Karpas-422 (cell line): ENCODE measurements at regions not wholly inside any gene's neighbourhood (a gene's known extent, or its start where the extent isn't known, plus 50 kb on each side); places are given as distances from the start of the nearest gene placed in this dataset.

Experiments used
- DNase-seq: peaks from one replicate; pipeline ENCODE4 v3.0.0-alpha.2; 2015
- H2AFZ ChIP-seq: fragments of 200-600 bp; sonication (generic); 2 replicates; pipeline ENCODE4 v1.6.1; 2014; ENCODE audit warnings: antibody characterized with exemption, low read length, mixed read lengths
- H3K27ac ChIP-seq: fragments of 200-600 bp; sonication (generic); 2 replicates; pipeline ENCODE4 v1.5.1; 2014; ENCODE audit warnings: mild to moderate bottlenecking, low read length, moderate library complexity
- H3K27me3 ChIP-seq: fragments of 200-600 bp; sonication (generic); 2 replicates; pipeline ENCODE4 v1.6.1; 2014; ENCODE audit warnings: low read length, mixed read lengths
- H3K36me3 ChIP-seq: fragments of 200-600 bp; sonication (generic); 2 replicates; pipeline ENCODE4 v1.6.1; 2014; ENCODE audit warnings: low read length, mixed read lengths; ENCODE audit not compliant: insufficient read depth
- H3K4me1 ChIP-seq: fragments of 200-600 bp; sonication (generic); 2 replicates; pipeline ENCODE4 v1.6.1; 2014; ENCODE audit warnings: mild to moderate bottlenecking, low read length, mixed read lengths
- H3K4me2 ChIP-seq: fragments of 200-600 bp; sonication (generic); 2 replicates; pipeline ENCODE4 v1.6.1; 2014; ENCODE audit warnings: low read length, low read depth, mild to moderate bottlenecking; ENCODE audit not compliant: poor library complexity, severe bottlenecking
- H3K4me3 ChIP-seq: fragments of 200-600 bp; sonication (generic); 2 replicates; pipeline ENCODE4 v1.5.1; 2014; ENCODE audit warnings: mild to moderate bottlenecking, antibody characterized with exemption, low read length, mixed read lengths
- H3K79me2 ChIP-seq: fragments of 200-600 bp; sonication (generic); 2 replicates; pipeline ENCODE4 v1.6.1; 2014; ENCODE audit warnings: mild to moderate bottlenecking, low read length, mixed read lengths
- H3K9ac ChIP-seq: fragments of 200-600 bp; sonication (generic); 2 replicates; pipeline ENCODE4 v1.6.0; 2014; ENCODE audit warnings: low read length
- H3K9me2 ChIP-seq: fragments of 200-600 bp; sonication (generic), shearing (Covaris generic); replicated peaks from 2 replicates; pipeline ENCODE4 v1.6.0; 2014; ENCODE audit warnings: mild to moderate bottlenecking, low read length, moderate library complexity; ENCODE audit not compliant: insufficient read depth
- H3K9me3 ChIP-seq: fragments of 300-700, 200-600 bp; sonication (generic); 2 replicates; pipeline ENCODE4 v1.6.1; 2014; ENCODE audit warnings: low read length, mixed read lengths
- H4K20me1 ChIP-seq: fragments of 200-600 bp; sonication (generic); 2 replicates; pipeline ENCODE4 v1.6.1; 2014; ENCODE audit warnings: mild to moderate bottlenecking, antibody characterized with exemption, low read length, low read depth; ENCODE audit not compliant: insufficient read depth

GRCh38 chr2:236430584-236430983, 139.0 kb upstream of the ACKR3 start:
- DNase-seq, result no peak
- Histone ChIP-seq H3K79me2 (no peaks in the 10 kb centered on the region), H3K4me1 (no peaks in the 10 kb centered on the region), H3K9ac (no peak overlapping the region), H3K9me3 (no peaks in the 10 kb centered on the region), H3K27me3 (no peaks in the 10 kb centered on the region), H3K9me2 (no peaks in the 10 kb centered on the region), H3K36me3 (no peaks in the 10 kb centered on the region), H3K4me3 (no peak overlapping the region), H2AFZ (no peak overlapping the region), H4K20me1 (no peaks in the 10 kb centered on the region), H3K27ac (no peak overlapping the region), H3K4me2 (no peak overlapping the region)

- Histone ChIP-seq H3K4me2 (no peak overlapping the region), H3K4me3 (no peak overlapping the region), H3K9ac (no peak overlapping the region), H3K79me2 (no peaks in the 10 kb centered on the region), H3K27ac (no peak overlapping the region), H3K4me1 (no peaks in the 10 kb centered on the region), H4K20me1 (no peaks in the 10 kb centered on the region), H2AFZ (no peak overlapping the region), H3K9me2 (no peaks in the 10 kb centered on the region), H3K9me3 (no peaks in the 10 kb centered on the region), H3K27me3 (no peaks in the 10 kb centered on the region), H3K36me3 (no peaks in the 10 kb centered on the region)
- no peak for DNase-seq
These were observed 135.0 kb upstream of the ACKR3 start for GRCh38 chr2:236434593-236434992.

- Histone ChIP-seq H3K4me2 (no peak overlapping the region), H3K36me3 (no peaks in the 10 kb centered on the region), H3K4me1 (no peaks in the 10 kb centered on the region), H2AFZ (no peak overlapping the region), H3K27ac (no peak overlapping the region), H3K9ac (no peak overlapping the region), H3K9me2 (no peaks in the 10 kb centered on the region), H3K4me3 (no peak overlapping the region), H4K20me1 (no peaks in the 10 kb centered on the region), H3K27me3 (no peaks in the 10 kb centered on the region), H3K79me2 (no peaks in the 10 kb centered on the region), H3K9me3 (no peaks in the 10 kb centered on the region)
- no peak for DNase-seq
These were observed 129.3 kb upstream of the ACKR3 start for GRCh38 chr2:236440110-236440881.

GRCh38 chr2:236444187-236444586, 125.4 kb upstream of the ACKR3 start:
- Histone ChIP-seq H3K9me2 (no peaks in the 10 kb centered on the region), H3K27ac (no peak overlapping the region), H3K4me2 (no peak overlapping the region), H3K9me3 (no peaks in the 10 kb centered on the region), H3K9ac (no peak overlapping the region), H3K36me3 (no peaks in the 10 kb centered on the region), H3K79me2 (no peaks in the 10 kb centered on the region), H3K4me1 (no peaks in the 10 kb centered on the region), H3K4me3 (no peak overlapping the region), H2AFZ (no peak overlapping the region), H4K20me1 (no peaks in the 10 kb centered on the region), H3K27me3 (no peaks in the 10 kb centered on the region)
- DNase-seq, result no peak

DNA sequence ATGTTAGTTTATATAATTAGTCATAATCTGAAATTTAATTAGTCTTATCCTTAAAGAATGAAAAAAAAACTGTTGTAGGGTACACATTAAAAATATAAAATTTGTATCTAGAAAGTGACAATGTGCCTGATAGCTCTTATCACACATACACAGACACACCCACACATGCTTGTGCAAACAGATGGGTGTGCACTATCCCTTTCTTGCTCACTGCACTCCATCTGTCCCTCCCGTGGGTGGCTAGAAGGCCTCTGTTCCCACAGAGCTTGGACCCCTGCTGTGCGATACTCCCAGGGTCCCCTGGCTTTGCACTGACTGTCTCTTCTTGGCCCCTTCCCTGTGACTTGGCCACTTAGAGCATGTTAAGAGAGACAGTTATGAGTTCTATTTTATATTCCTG, 123.9 kb upstream of the ACKR3 start:
- H3K9ac ChIP-seq, result no peak overlapping the region
- H3K4me1 ChIP-seq, result no peaks in the 10 kb centered on the region
- no peak overlapping the region for H3K4me3 ChIP-seq
- no peak overlapping the region for H3K4me2 ChIP-seq
- no peaks in the 10 kb centered on the region for H4K20me1 ChIP-seq
- no peaks in the 10 kb centered on the region for H3K36me3 ChIP-seq
- H2AFZ ChIP-seq, result no peak overlapping the region
- DNase-seq, result no peak
- no peaks in the 10 kb centered on the region for H3K27me3 ChIP-seq
- no peaks in the 10 kb centered on the region for H3K9me2 ChIP-seq
- H3K27ac ChIP-seq, result no peak overlapping the region
- no peaks in the 10 kb centered on the region for H3K9me3 ChIP-seq
- no peaks in the 10 kb centered on the region for H3K79me2 ChIP-seq

DNA sequence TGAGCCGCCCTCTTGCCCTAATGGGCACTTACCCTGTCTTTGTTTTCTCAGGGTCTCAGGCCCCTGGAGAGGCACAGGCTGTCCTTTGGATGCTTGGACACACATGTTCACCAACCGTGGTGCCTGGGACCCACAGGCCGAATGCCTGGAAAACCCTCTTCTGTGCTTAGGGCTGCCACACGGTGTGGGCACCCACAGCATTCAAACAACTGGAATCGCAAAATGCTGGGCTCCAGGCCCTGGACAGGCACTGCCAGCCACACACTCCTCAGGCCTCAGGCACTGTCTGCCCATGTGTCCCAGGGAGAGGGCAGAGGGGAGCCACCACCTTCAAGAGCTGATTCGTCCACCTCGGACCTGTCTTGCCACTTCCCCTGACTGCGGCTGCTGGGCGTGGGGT, 123.1 kb upstream of the ACKR3 start:
- H3K9me2 ChIP-seq, result no peaks in the 10 kb centered on the region
- H3K9ac ChIP-seq, result no peak overlapping the region

GRCh38 chr2:236449167-236449761, 120.4 kb upstream of the ACKR3 start:
- Histone ChIP-seq H3K27ac (no peak overlapping the region), H3K4me2 (no peak overlapping the region)

More for the DNA sequence above, 123.1 kb upstream of the ACKR3 start:
- Histone ChIP-seq H3K79me2 (no peaks in the 10 kb centered on the region), H3K27ac (no peak overlapping the region), H3K4me2 (no peak overlapping the region), H3K4me1 (no peaks in the 10 kb centered on the region), H2AFZ (no peak overlapping the region), H3K9me3 (no peaks in the 10 kb centered on the region), H3K36me3 (no peaks in the 10 kb centered on the region), H3K27me3 (no peaks in the 10 kb centered on the region), H3K4me3 (no peak overlapping the region), H4K20me1 (no peaks in the 10 kb centered on the region)
- no peak for DNase-seq

GRCh38 chr2:236452238-236452637, 117.4 kb upstream of the ACKR3 start:
- Histone ChIP-seq H3K9me2 (no peaks in the 10 kb centered on the region), H3K36me3 (no peaks in the 10 kb centered on the region), H3K79me2 (no peaks in the 10 kb centered on the region), H3K9me3 (no peaks in the 10 kb centered on the region), H3K27ac (no peak overlapping the region), H3K9ac (no peak overlapping the region), H3K4me1 (no peaks in the 10 kb centered on the region), H4K20me1 (no peaks in the 10 kb centered on the region), H3K4me2 (no peak overlapping the region), H3K4me3 (no peak overlapping the region), H2AFZ (no peak overlapping the region), H3K27me3 (no peaks in the 10 kb centered on the region)
- DNase-seq, result no peak

More at GRCh38 chr2:236449167-236449761, 120.4 kb upstream of the ACKR3 start:
- no peaks in the 10 kb centered on the region for H3K4me1 ChIP-seq
- H3K9ac ChIP-seq, result no peak overlapping the region
- no peaks in the 10 kb centered on the region for H3K27me3 ChIP-seq
- H3K9me2 ChIP-seq, result no peaks in the 10 kb centered on the region
- H4K20me1 ChIP-seq, result no peaks in the 10 kb centered on the region
- no peaks in the 10 kb centered on the region for H3K79me2 ChIP-seq
- no peak overlapping the region for H2AFZ ChIP-seq
- H3K4me3 ChIP-seq, result no peak overlapping the region
- no peak for DNase-seq
- no peaks in the 10 kb centered on the region for H3K36me3 ChIP-seq
- H3K9me3 ChIP-seq, result no peaks in the 10 kb centered on the region
